Esophagus muscularis mucosa (tissue), 4 donors: ENCODE measurements at regions not wholly inside any gene's neighbourhood (a gene's known extent, or its start where the extent isn't known, plus 50 kb on each side); places are given as distances from the start of the nearest gene placed in this dataset.

Experiments used
- EP300 ChIP-seq: sonication (generic); formaldehyde crosslinking; IDR thresholded peaks from one replicate; pipeline ENCODE4 v1.6.1; 2017; ENCODE audit warnings: antibody characterized with exemption
- POLR2A ChIP-seq: fragments of 450-650 bp; IDR thresholded peaks from one replicate; pipeline ENCODE4 v1.6.1; 2017; ENCODE audit warnings: antibody characterized with exemption, moderate library complexity, mild to moderate bottlenecking, low read depth
- POLR2AphosphoS5 ChIP-seq, 2 donors: sonication (generic); formaldehyde crosslinking; IDR thresholded peaks; one replicate each; pipeline ENCODE4 v1.6.1; 2017; ENCODE audit warnings: antibody characterized with exemption in 2 of 2
- TF ChIP-seq, protein P1 (sequence below), 3 experiments: fragments of 200-600 bp in 2 of 3; fragments of 450-650 bp in 1 of 3; sonication (generic) in 2 of 3; IDR thresholded peaks; one replicate each; pipeline ENCODE4 v1.5.1; 2017 to 2019; ENCODE audit warnings: antibody characterized with exemption in 3 of 3, mild to moderate bottlenecking in 2 of 3, moderate library complexity in 1 of 3

DNA sequence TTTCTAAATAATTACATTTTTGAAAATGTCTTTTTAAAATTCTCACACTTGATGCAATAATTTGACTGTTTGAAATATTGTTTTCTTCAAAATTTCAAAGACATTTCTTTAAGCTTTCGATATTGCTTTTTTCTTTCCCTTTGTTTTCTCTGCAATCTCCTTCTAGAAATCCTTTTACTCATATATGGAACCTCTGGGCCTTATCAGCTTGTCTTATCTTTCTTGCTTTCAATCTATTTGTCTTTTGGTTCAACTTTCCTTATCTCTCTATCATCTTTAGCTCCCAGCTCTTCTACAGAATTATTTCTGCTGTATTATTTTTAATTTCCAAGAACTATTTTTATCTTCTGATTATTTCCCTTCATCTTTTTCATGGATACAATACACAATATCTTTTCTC, 80.7 kb upstream of the DIAPH3 start:
- TF ChIP-seq, protein P1, sequence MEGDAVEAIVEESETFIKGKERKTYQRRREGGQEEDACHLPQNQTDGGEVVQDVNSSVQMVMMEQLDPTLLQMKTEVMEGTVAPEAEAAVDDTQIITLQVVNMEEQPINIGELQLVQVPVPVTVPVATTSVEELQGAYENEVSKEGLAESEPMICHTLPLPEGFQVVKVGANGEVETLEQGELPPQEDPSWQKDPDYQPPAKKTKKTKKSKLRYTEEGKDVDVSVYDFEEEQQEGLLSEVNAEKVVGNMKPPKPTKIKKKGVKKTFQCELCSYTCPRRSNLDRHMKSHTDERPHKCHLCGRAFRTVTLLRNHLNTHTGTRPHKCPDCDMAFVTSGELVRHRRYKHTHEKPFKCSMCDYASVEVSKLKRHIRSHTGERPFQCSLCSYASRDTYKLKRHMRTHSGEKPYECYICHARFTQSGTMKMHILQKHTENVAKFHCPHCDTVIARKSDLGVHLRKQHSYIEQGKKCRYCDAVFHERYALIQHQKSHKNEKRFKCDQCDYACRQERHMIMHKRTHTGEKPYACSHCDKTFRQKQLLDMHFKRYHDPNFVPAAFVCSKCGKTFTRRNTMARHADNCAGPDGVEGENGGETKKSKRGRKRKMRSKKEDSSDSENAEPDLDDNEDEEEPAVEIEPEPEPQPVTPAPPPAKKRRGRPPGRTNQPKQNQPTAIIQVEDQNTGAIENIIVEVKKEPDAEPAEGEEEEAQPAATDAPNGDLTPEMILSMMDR (IDR thresholded peaks at IDR 0.05), result no peak
- TF ChIP-seq POLR2A (no peak), POLR2AphosphoS5 (IDR thresholded peaks at IDR 0.05) (no peak), EP300 (no peak)
